ENCODE measurements at regions not wholly inside any gene's neighbourhood (a gene's known extent, or its start where the extent isn't known, plus 50 kb on each side); places are given as distances from the start of the nearest gene placed in this dataset.

GRCh38 chr5:116661419-116661818, 86.8 kb upstream of the SEMA6A start:
- Histone ChIP-seq H3K27me3 (replicated peaks in 1 of 7) (peaks cover 0 to 8% (median 0%) of the 10 kb centered on the region in 7 donors), H3K9me3 (peaks cover 0 to 26% (median 16%) of the 10 kb centered on the region in 8 donors), H3K27ac (no peak overlapping the region), H3K4me3 (no peak overlapping the region), H3K36me3 (no peaks in the 10 kb centered on the region), H3K4me1 (no peaks in the 10 kb centered on the region)
- 70 to 94% (median 82%) methylated on average over 4 of the region's 4 CpGs for WGBS, 5 donors
- TF ChIP-seq POLR2A (IDR thresholded peaks at IDR 0.05) (no peak), POLR2AphosphoS5 (IDR thresholded peaks at IDR 0.05) (no peak), CTCF (IDR thresholded peaks at IDR 0.05 in 8 of 11, conservative IDR thresholded peaks at IDR 0.05 in 3 of 11) (no peak)
- DNase-seq, result no peak
- intact Hi-C loops (cut with DNase I; ENCODE audit: low total_unique reads), result no loop called here

- Histone ChIP-seq H3K9me3 (peaks cover 0 to 26% (median 16%) of the 10 kb centered on the region in 8 donors), H3K4me1 (no peaks in the 10 kb centered on the region), H3K27ac (no peak overlapping the region), H3K27me3 (replicated peaks in 1 of 7) (peaks cover 0 to 8% (median 0%) of the 10 kb centered on the region in 7 donors), H3K4me3 (no peak overlapping the region), H3K36me3 (no peaks in the 10 kb centered on the region)
- no peak for DNase-seq
- intact Hi-C loops (cut with DNase I; ENCODE audit: low total_unique reads), result no loop called here
- WGBS, 5 donors, result 89 to 94% (median 93%) methylated on average over 4 to 5 of the region's 5 CpGs
- TF ChIP-seq CTCF (IDR thresholded peaks at IDR 0.05 in 8 of 11, conservative IDR thresholded peaks at IDR 0.05 in 3 of 11), result no peak
- TF ChIP-seq POLR2AphosphoS5 (IDR thresholded peaks at IDR 0.05), result no peak
- no peak for TF ChIP-seq POLR2A (IDR thresholded peaks at IDR 0.05)
Measured at GRCh38 chr5:116660929-116661328, 86.3 kb upstream of the SEMA6A start.

GRCh38 chr5:116658830-116659229, 84.2 kb upstream of the SEMA6A start:
- Histone ChIP-seq H3K27me3 (replicated peaks in 1 of 7) (peaks cover 0 to 8% (median 0%) of the 10 kb centered on the region in 7 donors), H3K27ac (no peak overlapping the region), H3K4me3 (no peak overlapping the region), H3K4me1 (no peaks in the 10 kb centered on the region), H3K9me3 (peaks cover 0 to 26% (median 16%) of the 10 kb centered on the region in 8 donors), H3K36me3 (no peaks in the 10 kb centered on the region)
- TF ChIP-seq POLR2AphosphoS5 (IDR thresholded peaks at IDR 0.05) (no peak), CTCF (IDR thresholded peaks at IDR 0.05 in 8 of 11, conservative IDR thresholded peaks at IDR 0.05 in 3 of 11) (no peak), POLR2A (IDR thresholded peaks at IDR 0.05) (no peak)
- intact Hi-C loops (cut with DNase I; ENCODE audit: low total_unique reads), result no loop called here
- WGBS, 5 donors, result 78 to 95% (median 79%) methylated on average over 1 of the region's 1 CpG
- no peak for DNase-seq

GRCh38 chr5:116658141-116658540, 83.5 kb upstream of the SEMA6A start:
- no peak overlapping the region for H3K27ac ChIP-seq
- DNase-seq, result no peak
- H3K4me1 ChIP-seq, result no peaks in the 10 kb centered on the region
- TF ChIP-seq POLR2A (IDR thresholded peaks at IDR 0.05) (no peak), POLR2AphosphoS5 (IDR thresholded peaks at IDR 0.05) (no peak)
- no peak overlapping the region for H3K4me3 ChIP-seq
- H3K27me3 ChIP-seq (replicated peaks in 1 of 7), result peaks cover 0 to 8% (median 0%) of the 10 kb centered on the region in 7 donors
- intact Hi-C loops (cut with DNase I; ENCODE audit: low total_unique reads), result no loop called here
- peaks cover 0 to 26% (median 16%) of the 10 kb centered on the region in 8 donors for H3K9me3 ChIP-seq
- H3K36me3 ChIP-seq, result no peaks in the 10 kb centered on the region

- TF ChIP-seq POLR2AphosphoS5 (IDR thresholded peaks at IDR 0.05) (no peak), POLR2A (IDR thresholded peaks at IDR 0.05) (no peak), CTCF (IDR thresholded peaks at IDR 0.05 in 8 of 11, conservative IDR thresholded peaks at IDR 0.05 in 3 of 11) (no peak)
- 91 to 96% (median 92%) methylated on average over 3 of the region's 3 CpGs for WGBS, 5 donors
- no peaks in the 10 kb centered on the region for H3K4me1 ChIP-seq
- no peak overlapping the region for H3K4me3 ChIP-seq
- no peaks in the 10 kb centered on the region for H3K36me3 ChIP-seq
- peaks cover 0 to 4% (median under 1%) of the 10 kb centered on the region in 8 donors for H3K9me3 ChIP-seq
- H3K27ac ChIP-seq, result no peak overlapping the region
- intact Hi-C loops (cut with DNase I; ENCODE audit: low total_unique reads), result no loop called here
- H3K27me3 ChIP-seq (replicated peaks in 1 of 7), result no peaks in the 10 kb centered on the region
- no peak for DNase-seq
Measured at GRCh38 chr5:116655431-116655830, 80.8 kb upstream of the SEMA6A start.

Measured in spleen (tissue), 11 donors.